Mammary epithelial cell (primary cell): ENCODE measurements at regions not wholly inside any gene's neighbourhood (a gene's known extent, or its start where the extent isn't known, plus 50 kb on each side); places are given as distances from the start of the nearest gene placed in this dataset.

Source experiments
- CTCF ChIP-seq, 2 donors: IDR thresholded peaks in 1 of 2; conservative IDR thresholded peaks in 1 of 2; 2 replicates each; pipeline ENCODE4 v1.5.1; 2011 to 2012; ENCODE audit warnings: inconsistent platforms in 2 of 2, low read length in 2 of 2, mild to moderate bottlenecking in 2 of 2, control low read depth in 1 of 2, low read depth in 1 of 2; ENCODE audit not compliant: insufficient read depth in 1 of 2; ENCODE audit errors: extremely low read depth in 1 of 2
- EZH2 ChIP-seq: IDR thresholded peaks from 2 replicates; pipeline ENCODE4 v1.6.1; 2012; ENCODE audit warnings: low read length, inconsistent platforms, borderline replicate concordance

GRCh38 chr4:188232428-188232827, 93.2 kb downstream of the TRIML1 start:
- TF ChIP-seq CTCF (conservative IDR thresholded peaks at IDR 0.05 in 1 of 2, IDR thresholded peaks at IDR 0.05 in 1 of 2; ENCODE audit: extremely low read depth in 1 of 2, insufficient read depth in 1 of 2, low read depth in 1 of 2, low read length in 2 of 2), result no peak
- no peak for TF ChIP-seq EZH2
